ENCODE measurements at regions not wholly inside any gene's neighbourhood (a gene's known extent, or its start where the extent isn't known, plus 50 kb on each side); places are given as distances from the start of the nearest gene placed in this dataset.

DNA sequence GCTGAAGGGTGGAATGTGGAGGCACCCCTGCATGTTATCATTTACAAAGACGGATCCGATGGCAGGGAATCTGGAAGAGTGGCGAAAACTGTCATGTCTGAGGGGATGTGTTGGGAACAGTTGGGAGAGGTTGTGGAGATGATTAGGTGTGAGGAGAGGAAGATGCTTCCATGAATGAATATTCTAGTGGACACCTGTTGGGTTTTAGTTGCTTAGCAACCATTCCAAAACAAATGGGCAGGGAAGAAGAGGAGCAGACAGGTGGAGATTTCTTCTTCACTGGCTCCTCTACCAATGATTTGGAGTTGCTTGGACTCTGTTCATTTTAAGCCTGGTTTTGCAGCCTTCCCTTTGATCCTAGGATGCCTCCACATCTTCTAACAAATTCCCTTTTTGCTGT is 465.3 kb upstream of the CLINT1 start:
- no peak for DNase-seq

DNA sequence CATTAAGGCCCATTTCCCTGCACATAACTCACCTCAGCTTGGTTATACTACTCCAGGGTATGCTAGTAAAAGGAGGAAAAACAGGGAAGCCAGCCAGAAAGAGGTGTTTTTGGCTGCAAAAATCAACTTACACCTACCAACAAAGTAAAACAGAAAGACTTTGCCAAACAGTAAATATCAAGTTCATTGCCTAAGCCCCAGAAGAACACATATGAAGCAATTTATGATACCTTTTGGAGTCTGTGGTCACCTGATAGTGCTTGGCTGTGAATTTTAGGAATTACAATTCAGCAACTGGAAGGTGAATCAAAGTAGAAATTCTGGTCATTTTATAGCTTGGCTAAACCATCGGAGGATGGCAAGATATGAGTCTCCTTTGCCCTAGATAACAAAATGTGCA is 463.7 kb upstream of the CLINT1 start:
- no peak for DNase-seq

DNA sequence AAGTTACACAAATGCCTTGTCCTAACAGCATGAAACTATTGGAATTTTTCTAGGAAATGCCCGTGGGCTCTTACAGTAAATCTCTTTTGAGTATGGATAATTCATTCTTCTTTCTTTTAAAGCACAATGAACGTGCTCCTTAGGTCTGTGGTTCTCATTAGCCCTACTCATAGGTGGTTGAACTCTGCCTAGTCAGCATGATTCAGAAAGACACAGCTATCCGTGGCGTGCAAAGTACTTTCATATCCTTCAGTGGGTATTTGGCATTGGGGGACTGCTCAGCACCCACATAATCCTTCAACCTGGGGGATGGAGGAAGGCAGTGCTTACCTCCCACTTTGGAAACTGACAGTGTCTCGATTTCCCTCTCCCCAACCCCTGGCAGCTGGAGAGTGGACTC is 462.0 kb upstream of the CLINT1 start:
- DNase-seq, result no peak

DNA sequence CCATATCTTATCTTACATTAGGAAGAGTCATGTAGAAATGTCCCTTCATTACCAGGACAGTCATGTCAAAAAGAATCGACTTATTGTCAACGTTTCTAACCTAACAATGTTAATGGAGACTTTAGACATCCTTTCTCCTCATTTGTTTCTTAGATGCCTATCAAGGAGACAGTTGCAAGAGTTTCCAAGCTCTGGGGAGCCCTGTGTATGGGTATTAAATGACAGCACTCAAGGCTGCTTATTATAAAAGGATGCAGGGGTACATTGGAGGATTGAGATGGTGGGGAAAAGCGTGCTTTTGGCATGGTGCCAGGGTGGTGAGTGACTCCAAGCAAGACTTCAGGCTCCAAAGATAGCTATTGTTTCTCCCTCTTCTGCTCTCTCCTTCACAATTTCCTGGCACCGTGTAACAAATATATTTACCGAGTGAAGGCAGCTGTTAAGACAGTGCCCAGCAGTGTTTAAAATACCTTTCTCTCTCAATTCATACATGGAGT is 461.3 kb upstream of the CLINT1 start:
- no peak for DNase-seq

DNA sequence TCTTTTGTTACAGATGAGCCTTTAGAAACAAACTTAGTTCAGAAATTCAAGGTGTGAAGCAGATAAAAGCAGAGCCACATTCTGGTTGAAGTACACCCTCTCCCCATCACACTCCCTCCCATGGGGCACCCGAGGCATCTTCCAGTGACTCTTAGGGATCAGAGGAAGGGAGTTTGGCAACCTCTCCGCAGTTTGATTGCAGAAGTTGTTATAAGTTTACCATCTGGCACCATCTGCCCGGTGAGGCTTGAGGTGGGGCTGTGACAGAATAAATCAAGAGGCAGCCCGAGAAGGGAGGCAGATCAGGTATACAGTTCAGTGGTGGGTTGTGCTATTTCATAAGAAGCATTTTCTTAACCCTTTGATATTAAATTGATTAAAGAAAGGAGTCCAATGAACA is 458.6 kb upstream of the CLINT1 start:
- DNase-seq, result no peak

DNA sequence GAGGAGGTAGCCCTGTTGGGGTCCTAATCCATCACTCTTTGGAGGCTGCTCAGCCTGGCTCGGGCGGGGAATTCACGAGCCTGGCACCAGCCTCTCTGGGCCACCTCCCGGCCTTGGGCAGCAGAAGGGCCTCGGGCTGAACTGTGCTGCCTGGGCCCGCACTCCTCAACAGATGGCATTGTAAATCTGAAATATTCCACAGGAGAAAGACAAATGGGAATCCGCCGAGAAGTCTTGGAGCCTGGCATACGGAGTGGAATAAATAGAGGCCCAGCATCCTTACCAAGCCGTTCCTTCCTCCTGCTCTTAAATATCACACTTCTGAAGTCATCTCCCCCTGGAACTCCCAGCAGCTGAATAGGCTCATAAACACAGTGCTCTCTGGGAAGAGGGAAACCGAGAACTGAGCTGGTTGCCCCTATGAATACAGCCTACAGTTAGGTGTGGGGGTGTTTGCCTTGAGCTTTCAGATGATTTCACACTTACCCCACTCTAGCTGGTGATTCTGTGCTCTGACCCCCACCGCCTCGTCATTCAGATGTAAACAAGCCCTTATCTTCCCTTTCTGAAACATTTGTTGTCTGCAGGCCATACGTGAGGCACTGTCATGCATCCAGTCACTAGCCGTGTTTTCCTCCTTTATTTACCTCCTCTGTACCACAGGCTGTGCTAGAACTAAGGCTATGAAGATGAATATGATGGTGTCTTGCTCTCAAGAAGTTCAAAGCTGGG is 455.0 kb upstream of the CLINT1 start:
- no peak for DNase-seq

DNA sequence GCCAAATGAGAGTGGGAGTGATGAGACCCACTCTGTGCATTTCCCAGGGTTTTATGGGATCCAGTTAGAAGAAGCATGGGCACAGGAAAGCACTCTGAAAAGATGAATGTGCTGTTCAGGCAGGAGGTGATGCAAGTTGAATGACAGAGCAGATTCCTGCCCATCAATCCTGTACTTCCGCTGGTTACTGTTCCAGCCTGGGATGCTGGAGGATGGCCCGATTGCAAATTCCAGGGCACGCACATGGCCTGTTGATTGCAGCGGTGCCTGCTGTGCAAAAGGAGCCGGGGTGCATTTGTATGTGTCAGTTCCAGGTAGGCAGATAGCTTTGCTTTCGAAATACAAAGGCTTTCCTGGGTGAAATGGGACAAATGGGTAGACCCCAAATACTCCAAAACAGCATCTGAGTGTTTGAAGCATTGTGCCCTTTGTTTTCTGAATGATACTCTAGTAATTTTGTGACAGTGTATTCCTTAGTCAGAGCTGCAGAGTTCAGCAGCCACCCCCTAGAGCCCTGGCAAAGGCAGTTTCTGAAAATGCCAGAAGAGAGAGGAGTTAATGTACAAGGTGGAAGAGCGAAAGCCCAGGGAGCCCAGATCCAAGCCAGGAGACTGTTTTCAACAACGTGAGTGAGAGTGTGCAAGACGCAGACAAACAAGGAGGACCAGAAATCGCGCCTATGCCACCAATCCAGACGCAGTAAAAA is 454.2 kb upstream of the CLINT1 start:
- no peak for DNase-seq

DNA sequence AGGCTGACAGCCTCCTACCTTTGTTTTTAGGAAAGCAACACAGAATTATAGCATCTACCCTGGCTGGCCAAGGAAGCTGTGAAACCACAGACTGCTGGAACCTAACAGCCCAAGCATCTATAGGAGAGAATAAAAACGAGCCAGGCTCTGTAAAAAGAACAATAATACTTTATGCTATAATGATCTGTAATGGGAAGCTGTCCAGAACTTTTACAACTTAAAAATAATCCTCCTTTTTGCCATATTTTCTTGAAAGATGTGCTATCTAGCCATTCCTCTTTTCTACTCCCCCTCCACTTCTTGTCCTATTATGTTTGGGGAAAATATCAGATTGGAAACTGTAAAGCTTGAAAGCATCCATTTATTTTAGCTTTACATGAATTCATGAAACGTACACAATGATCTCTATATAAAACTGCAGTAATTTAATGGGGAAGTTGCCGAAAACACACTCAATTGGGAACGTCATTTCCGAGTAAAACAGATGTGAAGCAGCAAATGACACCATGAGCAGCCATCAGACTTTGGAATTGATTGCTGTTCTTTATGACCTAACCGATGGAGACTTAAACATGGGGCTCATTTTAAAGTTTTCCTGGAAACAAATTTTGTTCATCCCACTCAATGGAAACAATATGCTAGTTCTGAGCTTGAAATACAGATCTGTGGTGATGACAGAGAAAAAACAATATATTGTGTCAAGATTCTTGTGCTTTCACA is 450.3 kb upstream of the CLINT1 start:
- DNase-seq, result no peak

DNA sequence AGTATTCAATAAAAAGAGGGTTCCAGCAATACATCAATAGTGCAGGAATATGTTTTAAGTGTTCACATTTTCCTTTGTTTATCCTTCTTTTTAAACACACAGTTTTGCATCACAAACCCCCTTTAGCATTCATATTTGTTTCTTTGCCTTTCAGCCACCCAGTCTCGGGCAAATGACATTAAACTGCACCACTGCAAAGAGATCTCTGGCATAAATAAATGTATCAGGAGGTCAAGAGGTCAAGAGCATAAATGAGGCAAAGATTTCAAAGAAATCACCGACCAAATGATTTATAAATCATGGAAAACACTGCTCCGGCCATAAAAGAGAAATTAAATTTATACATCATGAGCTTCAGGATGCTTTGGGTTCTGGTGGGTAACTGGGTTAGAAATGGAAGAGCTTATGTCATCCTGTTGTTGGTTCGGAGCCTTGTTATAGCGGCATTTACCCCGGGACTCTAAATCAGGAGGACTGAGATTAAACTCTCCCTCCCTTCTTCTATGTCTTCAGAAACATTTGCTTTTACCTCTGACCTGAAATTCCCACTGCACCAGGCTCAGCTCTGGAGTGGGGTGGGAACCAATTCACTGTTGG is 449.6 kb upstream of the CLINT1 start:
- no peak for DNase-seq

DNA sequence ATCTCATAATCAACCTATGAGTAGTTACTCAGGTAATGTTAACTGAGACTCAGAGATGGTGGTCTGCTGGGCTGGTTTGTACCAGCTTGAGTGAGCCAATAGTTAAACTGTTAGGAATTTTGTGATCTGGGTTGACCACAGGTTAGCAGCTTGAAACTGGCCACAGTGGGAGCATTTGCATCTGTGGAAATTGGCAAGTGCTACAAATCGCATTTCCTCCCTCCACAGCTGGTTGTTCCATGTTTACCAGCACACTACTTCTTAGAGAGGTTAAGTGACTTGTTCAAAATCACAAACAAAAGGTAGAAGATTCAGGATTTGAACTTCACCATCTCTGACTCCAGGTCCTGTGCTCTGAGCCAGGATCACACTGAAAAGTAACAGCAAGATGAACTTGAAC is 446.9 kb upstream of the CLINT1 start:
- no peak for DNase-seq

DNA sequence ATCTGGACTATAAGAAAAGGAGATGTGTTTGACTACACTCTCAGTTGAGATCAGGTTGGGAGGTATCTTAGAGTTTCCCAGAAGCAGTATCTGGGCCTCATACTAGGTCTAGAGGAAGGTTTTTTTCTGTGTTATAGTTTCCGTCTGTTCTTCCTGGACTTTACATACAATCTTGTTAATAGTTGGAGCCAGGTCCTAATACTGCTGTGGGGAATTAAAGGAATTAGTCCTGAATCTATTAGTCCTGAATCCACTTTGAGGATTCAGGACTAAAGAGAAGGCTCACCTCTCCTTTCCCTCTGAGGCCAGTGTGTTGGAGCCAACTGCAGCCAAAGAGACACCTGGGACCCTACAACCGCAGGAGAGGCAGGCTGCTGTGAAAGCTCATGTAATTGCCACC is 445.7 kb upstream of the CLINT1 start:
- no peak for DNase-seq

DNA sequence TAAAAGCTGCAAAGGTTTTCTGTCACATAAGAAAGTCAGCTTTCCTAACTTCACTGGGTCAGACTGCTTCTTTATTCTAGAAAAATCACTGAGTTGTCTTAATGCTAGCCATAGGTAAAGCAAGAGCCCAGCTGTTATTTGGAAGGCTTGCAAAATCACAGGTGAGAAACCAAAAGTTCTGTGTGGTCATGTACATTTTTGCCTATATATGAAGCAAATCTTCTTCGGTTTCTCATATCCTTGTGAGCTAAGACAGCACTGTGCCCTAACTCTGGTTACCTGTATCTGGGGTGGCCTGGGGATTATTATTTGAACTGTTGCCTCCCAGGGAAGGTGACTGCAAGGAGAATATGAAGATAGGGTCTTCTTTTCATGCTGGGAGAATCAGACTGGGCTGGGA is 444.9 kb upstream of the CLINT1 start:
- no peak for DNase-seq

DNA sequence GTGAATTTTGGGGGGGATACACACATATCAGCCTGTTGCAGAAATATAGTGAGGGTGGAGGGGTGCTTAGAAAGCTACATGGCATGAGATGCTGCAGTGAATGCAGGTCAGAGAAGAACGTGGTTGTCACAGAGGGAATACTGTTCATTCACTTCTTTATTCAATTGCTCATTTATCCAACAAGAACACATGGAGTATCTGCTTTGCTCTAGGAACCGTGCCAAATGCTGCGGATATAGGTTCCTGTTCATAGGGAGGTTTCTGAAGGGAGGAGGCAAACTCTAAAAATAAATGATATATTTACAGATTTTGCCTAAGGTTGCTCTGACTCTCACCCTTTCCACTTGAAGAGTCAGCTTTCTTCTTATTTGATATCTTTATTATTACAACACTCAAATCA is 444.3 kb upstream of the CLINT1 start:
- DNase-seq, result no peak

DNA sequence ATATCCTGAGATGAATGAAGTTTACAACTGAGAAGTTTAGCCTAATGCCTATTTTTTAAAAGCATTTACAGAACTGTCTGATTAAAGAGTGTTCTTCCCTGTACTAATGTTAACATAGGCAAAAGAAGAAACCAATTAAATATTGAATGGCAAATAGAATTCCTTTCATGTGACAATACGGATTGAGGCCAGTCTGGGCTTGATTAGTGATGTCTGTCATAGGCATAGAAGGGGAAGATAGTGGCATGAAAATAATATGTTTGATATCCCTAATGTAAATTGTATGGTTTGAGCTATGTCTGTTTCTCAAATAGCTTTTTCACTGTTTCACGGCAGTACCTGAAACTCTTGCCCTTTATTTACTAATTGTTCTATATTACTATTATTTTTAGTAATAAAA is 443.1 kb upstream of the CLINT1 start:
- no peak for DNase-seq

DNA sequence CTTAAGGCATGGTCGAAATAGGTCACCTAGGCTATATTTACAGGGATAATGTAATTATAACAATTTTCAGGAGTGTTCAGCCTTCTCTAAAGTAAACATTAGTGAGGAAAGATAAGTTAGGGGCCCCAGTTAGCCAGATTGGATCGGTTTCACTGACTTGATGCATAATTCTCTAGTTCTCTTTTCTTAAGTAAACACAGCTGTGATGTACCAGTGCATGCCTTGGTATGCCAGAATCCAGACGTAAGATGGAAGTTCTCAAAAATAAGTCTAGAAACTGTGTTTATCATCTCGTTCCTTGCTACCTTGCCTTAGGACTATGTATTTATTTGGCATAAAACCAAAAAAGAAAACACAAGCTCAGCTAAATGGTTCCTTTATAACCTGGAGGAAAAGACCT is 442.2 kb upstream of the CLINT1 start:
- DNase-seq, result no peak

DNA sequence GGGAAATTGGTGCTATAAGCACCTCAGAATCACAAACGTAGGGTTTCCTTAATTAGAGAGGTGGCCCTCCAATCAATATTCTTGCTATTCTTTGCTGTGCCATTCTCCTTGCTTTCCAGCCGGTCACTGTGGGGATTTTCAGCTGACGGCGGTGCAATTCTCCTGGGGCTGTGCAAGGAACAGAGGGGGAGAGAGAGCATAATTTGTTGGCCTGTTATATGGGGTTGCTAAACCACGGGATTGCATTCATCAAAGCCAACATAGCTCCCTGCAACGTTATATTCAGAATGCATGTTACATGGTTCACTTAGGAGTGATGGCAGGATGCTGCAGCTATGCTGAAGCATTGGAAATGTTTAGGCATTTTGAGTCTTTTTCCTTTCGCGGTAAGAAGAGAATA is 441.3 kb upstream of the CLINT1 start:
- DNase-seq, result no peak

DNA sequence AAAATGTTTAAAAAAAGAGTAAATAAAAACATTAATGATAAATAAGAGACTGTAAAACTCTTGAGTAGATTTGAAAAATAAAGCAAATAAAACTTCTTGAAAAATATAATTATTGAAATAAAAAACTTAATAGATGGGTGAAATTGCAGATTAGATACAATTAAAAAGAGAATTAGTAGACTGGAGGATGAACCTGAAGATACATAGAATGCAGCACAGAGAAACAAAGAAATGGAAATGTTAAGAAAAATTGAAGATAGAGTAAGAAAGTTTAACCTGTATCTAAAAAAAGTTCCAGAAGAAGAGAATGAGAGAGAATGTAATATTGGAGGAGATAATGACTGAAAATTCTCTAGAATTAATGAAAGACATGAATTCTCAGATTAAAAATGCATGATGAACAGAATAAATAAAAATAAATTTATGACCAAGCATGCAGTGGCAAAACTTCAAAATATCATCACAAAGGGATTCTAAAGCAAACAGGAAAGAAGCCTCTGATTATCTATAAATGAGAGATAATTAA is 438.1 kb upstream of the CLINT1 start:
- DNase-seq, result no peak

DNA sequence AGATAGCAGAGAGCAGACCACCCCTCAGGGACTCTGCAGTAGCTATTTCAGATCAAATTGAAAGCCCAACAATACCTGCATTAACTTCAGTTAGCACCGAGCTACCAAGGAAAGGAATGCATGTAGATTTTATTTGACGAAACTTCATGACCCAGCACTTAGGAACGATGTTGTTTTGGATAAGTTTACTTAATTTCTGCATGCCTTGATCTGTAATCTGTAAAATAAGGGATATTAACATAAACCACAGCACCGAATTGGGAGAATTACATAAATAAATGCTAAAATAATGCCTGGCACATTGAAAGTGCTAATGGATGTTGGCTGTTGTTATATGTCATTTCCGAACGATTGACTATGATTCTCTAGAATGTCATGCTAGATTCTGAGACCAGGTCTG is 435.8 kb upstream of the CLINT1 start:
- no peak for DNase-seq

DNA sequence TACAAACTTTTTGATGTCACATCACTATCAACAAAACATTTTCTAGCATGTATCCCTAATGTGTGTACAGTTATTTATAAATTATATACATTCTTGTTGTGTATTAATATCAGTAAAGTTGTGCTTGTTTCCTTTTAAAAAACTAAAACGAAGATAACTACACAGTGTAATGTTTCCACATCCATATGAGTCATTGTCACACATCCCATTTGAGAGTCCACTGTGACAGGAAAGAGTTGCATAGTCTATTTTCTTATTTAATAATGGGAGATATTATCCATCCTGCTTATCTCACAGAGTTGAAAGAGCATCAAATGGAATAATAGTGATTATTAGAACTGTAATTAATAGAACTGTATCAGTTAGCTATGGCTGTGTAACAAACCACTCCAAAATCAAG is 434.0 kb upstream of the CLINT1 start:
- no peak for DNase-seq

DNA sequence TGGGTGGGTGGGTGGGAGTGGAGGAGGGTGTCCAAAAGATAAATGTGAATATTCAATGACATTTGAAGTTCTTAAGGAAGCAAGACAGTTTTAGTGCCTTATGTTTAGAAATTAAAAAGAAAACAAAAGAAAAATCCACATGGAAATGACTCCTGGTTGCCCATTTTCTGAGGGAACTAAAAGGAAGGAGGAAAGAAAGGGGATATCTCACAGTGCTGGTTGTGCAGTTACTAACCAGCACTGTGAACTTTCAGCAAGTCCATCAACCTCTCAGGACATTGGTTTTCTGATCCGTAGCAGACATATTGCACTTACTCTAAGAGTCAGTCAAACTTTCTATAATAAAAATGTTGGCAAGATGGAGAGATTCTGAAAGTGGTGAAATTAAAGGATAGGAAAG is 431.0 kb upstream of the CLINT1 start:
- no peak for DNase-seq

DNA sequence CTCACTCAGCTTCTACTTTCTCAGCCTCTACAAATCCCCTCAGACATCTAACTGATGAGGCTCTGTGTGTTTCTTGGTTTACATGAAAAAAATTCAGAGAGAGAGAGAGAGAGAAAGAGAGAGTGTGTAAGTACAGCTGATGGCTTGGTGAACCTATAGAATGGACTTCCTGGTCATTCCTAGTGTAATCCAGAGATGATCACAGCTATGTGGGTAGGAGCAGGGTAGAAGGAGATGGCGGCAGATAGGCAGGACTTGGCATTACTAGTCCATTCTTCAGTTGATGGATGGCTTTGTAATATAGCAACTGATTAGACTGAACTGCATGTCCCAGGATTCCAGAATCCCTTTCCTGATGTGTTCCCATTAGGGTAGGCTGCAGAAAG is 429.3 kb upstream of the CLINT1 start:
- DNase-seq, result no peak

DNA sequence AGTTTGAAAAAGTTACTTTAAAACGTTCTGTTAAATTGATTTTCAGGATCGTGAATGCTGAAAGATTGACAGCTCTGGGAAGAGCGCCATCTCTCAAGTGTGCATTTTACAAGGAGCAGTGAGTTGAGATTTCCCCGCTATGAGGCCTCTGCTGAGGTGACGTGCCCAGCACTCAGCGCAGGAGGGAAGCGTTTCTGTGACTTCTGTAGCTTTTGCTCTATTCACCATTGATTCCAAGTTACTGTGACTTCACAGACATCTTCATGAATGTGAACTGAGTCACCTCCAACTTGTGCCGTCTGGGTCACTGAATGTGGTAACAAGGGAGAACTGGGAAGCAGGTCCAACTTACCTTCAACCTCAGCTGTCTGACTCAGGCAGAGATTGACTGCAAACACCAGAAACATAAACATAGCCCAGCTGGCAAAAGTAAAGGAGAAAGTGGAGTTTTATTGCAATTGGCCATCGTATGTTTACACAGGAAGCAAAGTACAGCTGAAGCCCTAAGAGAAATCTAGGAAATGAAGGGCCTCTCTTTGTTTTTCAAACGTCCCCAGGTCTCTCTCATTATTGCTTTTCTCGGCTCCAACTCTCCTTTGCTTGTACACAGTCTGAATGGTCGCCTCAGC is 428.8 kb upstream of the CLINT1 start:
- no peak for DNase-seq

DNA sequence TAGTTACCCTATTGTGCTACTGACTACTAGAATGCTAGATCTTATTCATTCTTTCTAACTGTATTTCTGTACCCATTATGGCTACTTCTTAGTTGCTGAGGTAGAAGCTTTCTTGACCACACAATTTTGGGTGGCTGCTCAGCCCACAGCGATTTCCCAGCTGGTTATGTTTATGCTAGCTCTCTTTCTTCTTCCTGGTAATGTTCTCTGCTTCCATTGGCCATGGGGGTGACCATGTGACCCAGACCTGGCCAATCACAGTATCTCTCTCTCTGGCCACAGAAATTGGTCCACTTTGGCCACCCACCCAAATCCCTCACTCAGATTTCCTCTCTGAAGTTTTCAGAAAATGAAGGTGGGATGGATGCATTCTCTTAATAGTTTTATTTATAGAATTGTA is 427.9 kb upstream of the CLINT1 start:
- DNase-seq, result no peak
